Lung (tissue), 11 donors: ENCODE measurements at regions not wholly inside any gene's neighbourhood (a gene's known extent, or its start where the extent isn't known, plus 50 kb on each side); places are given as distances from the start of the nearest gene placed in this dataset.

ENCODE experiments used
- ATAC-seq: fragments of 200-7000 bp; cut with Tn5 transposase; one replicate; pipeline ENCODE4 v1.9.1; 2020; ENCODE audit warnings: moderate number of reproducible peaks; ENCODE audit not compliant: insufficient read depth, low FRiP score
- DNase-seq, 3 donors: peaks; one replicate each; pipeline ENCODE4 v3.0.0-alpha.2; 2013 to 2017
- H3K27ac ChIP-seq, 2 donors: one replicate each; pipeline ENCODE4 v1.5.1; 2013; ENCODE audit warnings: mild to moderate bottlenecking in 2 of 2, moderate library complexity in 2 of 2, control low read depth in 1 of 2, inconsistent platforms in 1 of 2, low read depth in 1 of 2, low read length in 1 of 2
- H3K27me3 ChIP-seq, 3 donors: one replicate each; pipeline ENCODE4 v1.5.1; 2013; ENCODE audit warnings: low read length in 2 of 3; ENCODE audit not compliant: control insufficient read depth in 3 of 3, insufficient read depth in 3 of 3
- H3K36me3 ChIP-seq, 4 donors: one replicate each; pipeline ENCODE4 v1.5.1; 2013; ENCODE audit warnings: low read length in 4 of 4, mild to moderate bottlenecking in 1 of 4, moderate library complexity in 1 of 4; ENCODE audit not compliant: control insufficient read depth in 4 of 4, insufficient read depth in 4 of 4
- H3K4me1 ChIP-seq, 5 donors: one replicate each; pipeline ENCODE4 v1.5.1; 2013; ENCODE audit warnings: low read length in 5 of 5, mild to moderate bottlenecking in 2 of 5, moderate library complexity in 1 of 5; ENCODE audit not compliant: control insufficient read depth in 5 of 5, insufficient read depth in 5 of 5
- H3K4me3 ChIP-seq: one replicate; pipeline ENCODE4 v1.5.1; 2013; ENCODE audit warnings: mild to moderate bottlenecking, control low read depth, moderate library complexity
- H3K9ac ChIP-seq, 2 donors: one replicate each; pipeline ENCODE4 v1.5.1; 2013; ENCODE audit warnings: low read length in 2 of 2, control low read depth in 1 of 2; ENCODE audit not compliant: insufficient read depth in 1 of 2
- H3K9me3 ChIP-seq, 4 donors: one replicate each; pipeline ENCODE4 v1.5.1; 2013; ENCODE audit warnings: low read length in 3 of 4, mild to moderate bottlenecking in 1 of 4, moderate library complexity in 1 of 4; ENCODE audit not compliant: control insufficient read depth in 4 of 4, insufficient read depth in 3 of 4
- WGBS, 2 donors: extraction: QIAGEN DNeasy Blood & Tissue Kit; methylation state at CpG; one replicate each; pipeline ENCODE4 v1.1.7; 2013; 5-methylcytosine and 5-hydroxymethylcytosine counted together
- TF ChIP-seq, protein P1 (sequence below): IDR thresholded peaks from 2 replicates; pipeline ENCODE4 v1.5.1; 2012; ENCODE audit warnings: mild to moderate bottlenecking; ENCODE audit errors: control extremely low read depth, extremely low read depth
- donor health status: control.
- donor health status: control.
- donor health status: Bipolar disorder and iron deficiency.
- donor health status: healthy.
- donor health status: DM: yes; HTN: yes; CAD: no.

DNA sequence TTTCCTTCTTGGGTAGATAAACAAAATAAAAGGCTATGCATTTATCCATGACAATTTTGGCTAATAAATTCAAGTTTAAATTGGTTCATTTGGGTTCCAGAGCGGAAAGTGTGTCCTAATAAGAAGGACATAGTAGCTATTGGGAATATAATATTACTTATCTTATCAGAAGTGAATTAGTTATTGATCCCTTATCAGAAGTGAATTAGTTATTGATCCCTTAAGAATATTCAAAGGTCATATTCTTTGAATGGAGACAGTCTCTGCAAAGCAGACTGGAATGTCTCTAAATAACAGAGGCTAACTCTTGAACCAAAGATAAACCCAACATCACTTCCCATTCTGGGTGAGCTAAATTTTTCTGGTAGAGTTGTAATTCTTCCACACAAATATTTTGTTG lies 290.7 kb upstream of the BCHE start:
- DNase-seq: no peak
- ATAC-seq: no peak
- Histone ChIP-seq H3K27ac (no peak overlapping the region), H3K27me3 (no peaks in the 10 kb centered on the region), H3K4me1 (no peaks in the 10 kb centered on the region), H3K4me3 (no peak overlapping the region), H3K36me3 (no peaks in the 10 kb centered on the region), H3K9ac (no peak overlapping the region), H3K9me3 (no peaks in the 10 kb centered on the region)
- WGBS, 2 donors: 84 to 90% methylated on average over 1 of the region's 1 CpG
- TF ChIP-seq, protein P1, sequence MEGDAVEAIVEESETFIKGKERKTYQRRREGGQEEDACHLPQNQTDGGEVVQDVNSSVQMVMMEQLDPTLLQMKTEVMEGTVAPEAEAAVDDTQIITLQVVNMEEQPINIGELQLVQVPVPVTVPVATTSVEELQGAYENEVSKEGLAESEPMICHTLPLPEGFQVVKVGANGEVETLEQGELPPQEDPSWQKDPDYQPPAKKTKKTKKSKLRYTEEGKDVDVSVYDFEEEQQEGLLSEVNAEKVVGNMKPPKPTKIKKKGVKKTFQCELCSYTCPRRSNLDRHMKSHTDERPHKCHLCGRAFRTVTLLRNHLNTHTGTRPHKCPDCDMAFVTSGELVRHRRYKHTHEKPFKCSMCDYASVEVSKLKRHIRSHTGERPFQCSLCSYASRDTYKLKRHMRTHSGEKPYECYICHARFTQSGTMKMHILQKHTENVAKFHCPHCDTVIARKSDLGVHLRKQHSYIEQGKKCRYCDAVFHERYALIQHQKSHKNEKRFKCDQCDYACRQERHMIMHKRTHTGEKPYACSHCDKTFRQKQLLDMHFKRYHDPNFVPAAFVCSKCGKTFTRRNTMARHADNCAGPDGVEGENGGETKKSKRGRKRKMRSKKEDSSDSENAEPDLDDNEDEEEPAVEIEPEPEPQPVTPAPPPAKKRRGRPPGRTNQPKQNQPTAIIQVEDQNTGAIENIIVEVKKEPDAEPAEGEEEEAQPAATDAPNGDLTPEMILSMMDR: no peak

- DNase-seq (no peak), ATAC-seq (no peak)
- no peaks in the 10 kb centered on the region for H3K36me3 ChIP-seq
- WGBS, 2 donors: 63 to 79% methylated on average over 2 of the region's 2 CpGs
- TF ChIP-seq, protein P1: no peak
- no peak overlapping the region for H3K27ac ChIP-seq
- no peaks in the 10 kb centered on the region for H3K4me1 ChIP-seq
- H3K9ac ChIP-seq: no peak overlapping the region
- no peaks in the 10 kb centered on the region for H3K27me3 ChIP-seq
- no peaks in the 10 kb centered on the region for H3K9me3 ChIP-seq
- no peak overlapping the region for H3K4me3 ChIP-seq
Measured at GRCh38 chr3:166125179-166125578, 288.0 kb upstream of the BCHE start.

DNA sequence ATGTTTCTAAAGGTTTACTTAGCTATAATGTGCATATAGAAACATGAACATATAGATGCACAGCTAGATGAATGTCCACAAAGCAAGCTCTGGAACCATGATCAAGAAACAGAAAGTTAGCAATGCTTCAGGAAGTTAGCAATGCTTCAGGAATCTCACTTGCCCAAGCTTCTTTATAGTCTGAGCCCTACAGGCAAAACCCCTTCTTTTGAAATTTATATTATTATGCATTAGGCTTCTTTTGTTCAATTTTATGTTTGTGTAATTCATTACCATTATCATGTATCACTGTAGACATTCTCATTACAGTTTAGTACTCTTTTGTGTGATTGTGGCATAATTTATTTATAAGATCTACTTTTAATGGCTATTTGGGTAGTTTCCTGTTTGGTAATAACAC lies 286.4 kb upstream of the BCHE start:
- DNase-seq: no peak
- no peaks in the 10 kb centered on the region for H3K9me3 ChIP-seq
- no peaks in the 10 kb centered on the region for H3K36me3 ChIP-seq
- H3K27me3 ChIP-seq: no peaks in the 10 kb centered on the region
- TF ChIP-seq, protein P1: no peak
- H3K4me3 ChIP-seq: no peak overlapping the region
- H3K4me1 ChIP-seq: no peaks in the 10 kb centered on the region
- H3K9ac ChIP-seq: no peak overlapping the region
- no peak for ATAC-seq
- no peak overlapping the region for H3K27ac ChIP-seq

GRCh38 chr3:166123088-166123487 lies 285.9 kb upstream of the BCHE start:
- H3K4me3 ChIP-seq: no peak overlapping the region
- no peaks in the 10 kb centered on the region for H3K36me3 ChIP-seq

More at GRCh38 chr3:166123088-166123487, 285.9 kb upstream of the BCHE start:
- Histone ChIP-seq H3K9ac (no peak overlapping the region), H3K9me3 (no peaks in the 10 kb centered on the region), H3K27me3 (no peaks in the 10 kb centered on the region), H3K27ac (no peak overlapping the region), H3K4me1 (no peaks in the 10 kb centered on the region)
- TF ChIP-seq, protein P1: no peak
- ATAC-seq (no peak), DNase-seq (no peak)
